ENCODE measurements at regions not wholly inside any gene's neighbourhood (a gene's known extent, or its start where the extent isn't known, plus 50 kb on each side); places are given as distances from the start of the nearest gene placed in this dataset.

- H3K9me1 ChIP-seq (ENCODE audit: insufficient read depth, low read length) = no peaks in the 10 kb centered on the region
- no peak overlapping the region for H2BK20ac ChIP-seq (ENCODE audit: low read depth, low read length)
- dilution Hi-C loops (cut with HindIII; ENCODE audit: low sequenced_read_pairs, unreplicated experiment) (no loop called here), intact Hi-C loops (cut with micrococcal nuclease) (no loop called here), in situ Hi-C loops (cut with MboI; ENCODE audit: low sequenced_read_pairs) (no loop called here)
- H2BK120ac ChIP-seq (ENCODE audit: low read depth, low read length) = no peak overlapping the region
- BruUV-seq (replicated peaks) = no TSS peak
- CTCF ChIA-PET = no interaction called here
- H3K23ac ChIP-seq (ENCODE audit: low read depth, low read length) = no peak overlapping the region
- no peaks in the 10 kb centered on the region for H3K79me1 ChIP-seq (ENCODE audit: low read depth in 1 of 2, low read length in 2 of 2)
- H3K27me3 ChIP-seq (ENCODE audit: control insufficient read depth, insufficient read depth, low read length) = no peaks in the 10 kb centered on the region
- H3K36me3 ChIP-seq (ENCODE audit: control insufficient read depth, insufficient read depth, low read length) = no peaks in the 10 kb centered on the region
- no peaks in the 10 kb centered on the region for H3K9me3 ChIP-seq (ENCODE audit: control insufficient read depth, insufficient read depth, low read length)
- no peak overlapping the region for H4K8ac ChIP-seq (ENCODE audit: low read depth in 2 of 2, low read length in 2 of 2)
- no peak for ATAC-seq (ENCODE audit: low read depth)
- no peak overlapping the region for H3K4ac ChIP-seq (ENCODE audit: low read depth, low read length)
- no peak for DNase-seq
- no peak overlapping the region for H3K4me3 ChIP-seq (ENCODE audit: insufficient read depth, low read depth, low read length)
- no peak overlapping the region for H4K5ac ChIP-seq (ENCODE audit: low read depth, low read length)
- H3K4me1 ChIP-seq (ENCODE audit: control insufficient read depth, insufficient read depth, low read length) = no peaks in the 10 kb centered on the region
- H3K14ac ChIP-seq (replicated peaks; ENCODE audit: low read depth, low read length) = no peak overlapping the region
- no peak for TF ChIP-seq ELK1 (IDR thresholded peaks at IDR 0.05; ENCODE audit: borderline replicate concordance, low read depth, low read length)
- no peak for TF ChIP-seq MAFK (IDR thresholded peaks at IDR 0.05; ENCODE audit: low read depth, low read length)
- no peak for TF ChIP-seq RAD21 (IDR thresholded peaks at IDR 0.05; ENCODE audit: low read length)
- TF ChIP-seq MXI1 (IDR thresholded peaks at IDR 0.05; ENCODE audit: borderline replicate concordance, low read depth, low read length) = no peak
- no peak for TF ChIP-seq RCOR1 (IDR thresholded peaks at IDR 0.05; ENCODE audit: insufficient replicate concordance, low read length)
- TF ChIP-seq SMC3 (IDR thresholded peaks at IDR 0.05; ENCODE audit: low read depth, low read length) = no peak
- no peak for TF ChIP-seq BHLHE40 (IDR thresholded peaks at IDR 0.05; ENCODE audit: low read depth, low read length)
- no peak for TF ChIP-seq POLR2A (IDR thresholded peaks at IDR 0.05; ENCODE audit: low read depth, low read length)
- no peak for TF ChIP-seq RFX5 (IDR thresholded peaks at IDR 0.05; ENCODE audit: low read depth, low read length)
- TF ChIP-seq CHD1 (IDR thresholded peaks at IDR 0.05; ENCODE audit: low read depth, low read length) = no peak
- TF ChIP-seq, protein P1, sequence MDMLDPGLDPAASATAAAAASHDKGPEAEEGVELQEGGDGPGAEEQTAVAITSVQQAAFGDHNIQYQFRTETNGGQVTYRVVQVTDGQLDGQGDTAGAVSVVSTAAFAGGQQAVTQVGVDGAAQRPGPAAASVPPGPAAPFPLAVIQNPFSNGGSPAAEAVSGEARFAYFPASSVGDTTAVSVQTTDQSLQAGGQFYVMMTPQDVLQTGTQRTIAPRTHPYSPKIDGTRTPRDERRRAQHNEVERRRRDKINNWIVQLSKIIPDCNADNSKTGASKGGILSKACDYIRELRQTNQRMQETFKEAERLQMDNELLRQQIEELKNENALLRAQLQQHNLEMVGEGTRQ (IDR thresholded peaks at IDR 0.05; ENCODE audit: low read depth, low read length) = no peak
- no peak for TF ChIP-seq MAZ (IDR thresholded peaks at IDR 0.05; ENCODE audit: borderline replicate concordance, low read depth, low read length)
- TF ChIP-seq CEBPB (IDR thresholded peaks at IDR 0.05; ENCODE audit: low read depth, low read length) = no peak
- TF ChIP-seq NFE2L2 (IDR thresholded peaks at IDR 0.05; ENCODE audit: low read depth, low read length) = no peak
- no peak overlapping the region for H2BK5ac ChIP-seq (ENCODE audit: low read depth, low read length, poor library complexity, severe bottlenecking)
- H2AK5ac ChIP-seq (ENCODE audit: low read depth, low read length) = no peak overlapping the region
- H4K20me1 ChIP-seq (ENCODE audit: insufficient read depth, low read length) = no peaks in the 10 kb centered on the region
- no peak overlapping the region for H2AK9ac ChIP-seq (replicated peaks; ENCODE audit: low read depth, low read length, poor library complexity)
- no peak overlapping the region for H4K91ac ChIP-seq (ENCODE audit: insufficient read depth, low read depth, low read length)
- POLR2A ChIA-PET (ENCODE audit: unreplicated experiment) = no interaction called here
- H3K9ac ChIP-seq (ENCODE audit: low read depth, low read length) = no peak overlapping the region
- no peak overlapping the region for H2AFZ ChIP-seq (replicated peaks; ENCODE audit: low read length, poor library complexity)
- H3K27ac ChIP-seq (ENCODE audit: insufficient read depth, low read length) = no peak overlapping the region
- H3K56ac ChIP-seq (ENCODE audit: extremely low read depth, insufficient read depth, low read length) = no peak overlapping the region
- no peak overlapping the region for H2BK15ac ChIP-seq (ENCODE audit: low read depth, low read length)
- H3K18ac ChIP-seq (ENCODE audit: low read depth, low read length) = no peak overlapping the region
- H3K4me2 ChIP-seq (ENCODE audit: low read depth, low read length) = no peak overlapping the region
These were observed 184.8 kb downstream of the GABRG1 start for GRCh38 chr4:45939056-45939455.

All from IMR-90 (cell line).